DOHH2 (cell line): ENCODE measurements at regions not wholly inside any gene's neighbourhood (a gene's known extent, or its start where the extent isn't known, plus 50 kb on each side); places are given as distances from the start of the nearest gene placed in this dataset.

ENCODE experiments used
- H3F3A ChIP-seq: fragments of 200-600 bp; sonication (generic), shearing (Covaris generic); 2 replicates; pipeline ENCODE4 v1.6.0; 2016; ENCODE audit warnings: antibody characterized with exemption, mild to moderate bottlenecking; ENCODE audit not compliant: control insufficient read depth, insufficient read depth
- H3K27ac ChIP-seq: fragments of 200-600 bp; sonication (generic); 2 replicates; pipeline ENCODE4 v1.5.1; 2014; ENCODE audit warnings: low read depth, mild to moderate bottlenecking, low read length, moderate library complexity
- H3K27me3 ChIP-seq: fragments of 200-600 bp; sonication (generic); 2 replicates; pipeline ENCODE4 v1.6.1; 2014; ENCODE audit warnings: mild to moderate bottlenecking, low read length, mixed read lengths; ENCODE audit not compliant: control insufficient read depth
- H3K36me3 ChIP-seq: fragments of 200-600 bp; sonication (generic); 2 replicates; pipeline ENCODE4 v1.6.1; 2014; ENCODE audit warnings: mild to moderate bottlenecking, low read length, moderate library complexity, mixed read lengths; ENCODE audit not compliant: control insufficient read depth
- H3K4me1 ChIP-seq: fragments of 200-600 bp; sonication (generic); 2 replicates; pipeline ENCODE4 v1.6.1; 2014; ENCODE audit warnings: mild to moderate bottlenecking, low read length, mixed read lengths; ENCODE audit not compliant: control insufficient read depth
- H3K4me2 ChIP-seq: fragments of 200-600 bp; sonication (generic); 2 replicates; pipeline ENCODE4 v1.6.0; 2014; ENCODE audit warnings: mild to moderate bottlenecking, low read length, moderate library complexity
- H3K4me3 ChIP-seq: fragments of 200-600 bp; sonication (generic); 2 replicates; pipeline ENCODE4 v1.5.1; 2014; ENCODE audit warnings: mild to moderate bottlenecking, low read length, mixed read lengths
- H3K79me2 ChIP-seq: fragments of 200-600 bp; sonication (generic); 2 replicates; pipeline ENCODE4 v1.6.1; 2014; ENCODE audit warnings: mild to moderate bottlenecking, low read length, mixed read lengths; ENCODE audit not compliant: control insufficient read depth
- H3K9me2 ChIP-seq: fragments of 200-600 bp; sonication (generic); replicated peaks from 2 replicates; pipeline ENCODE4 v1.6.1; 2014; ENCODE audit warnings: mild to moderate bottlenecking, low read length, mixed read lengths; ENCODE audit not compliant: control insufficient read depth
- H3K9me3 ChIP-seq: fragments of 200-600 bp; sonication (generic); 2 replicates; pipeline ENCODE4 v1.6.1; 2014; ENCODE audit warnings: antibody characterized with exemption, low read length, mixed read lengths; ENCODE audit not compliant: control insufficient read depth, insufficient read depth
- H4K20me1 ChIP-seq: fragments of 200-600 bp; sonication (generic); 2 replicates; pipeline ENCODE4 v1.6.0; 2014; ENCODE audit warnings: low read depth, mild to moderate bottlenecking, antibody characterized with exemption, low read length, moderate library complexity; ENCODE audit not compliant: control insufficient read depth, insufficient read depth
- EZH2phosphoT487 ChIP-seq: fragments of 200-600 bp; sonication (generic); IDR thresholded peaks from 2 replicates; pipeline ENCODE4 v1.6.1; 2017; ENCODE audit warnings: borderline replicate concordance, mild to moderate bottlenecking, antibody characterized with exemption, low read length, moderate library complexity, mixed read lengths
- TF ChIP-seq, protein P1 (sequence below): fragments of 200-600 bp; sonication (generic); IDR thresholded peaks from one replicate; pipeline ENCODE4 v1.5.1; 2014; ENCODE audit warnings: antibody characterized with exemption, mild to moderate bottlenecking, low read depth, low read length; ENCODE audit not compliant: poor library complexity, severe bottlenecking

DNA sequence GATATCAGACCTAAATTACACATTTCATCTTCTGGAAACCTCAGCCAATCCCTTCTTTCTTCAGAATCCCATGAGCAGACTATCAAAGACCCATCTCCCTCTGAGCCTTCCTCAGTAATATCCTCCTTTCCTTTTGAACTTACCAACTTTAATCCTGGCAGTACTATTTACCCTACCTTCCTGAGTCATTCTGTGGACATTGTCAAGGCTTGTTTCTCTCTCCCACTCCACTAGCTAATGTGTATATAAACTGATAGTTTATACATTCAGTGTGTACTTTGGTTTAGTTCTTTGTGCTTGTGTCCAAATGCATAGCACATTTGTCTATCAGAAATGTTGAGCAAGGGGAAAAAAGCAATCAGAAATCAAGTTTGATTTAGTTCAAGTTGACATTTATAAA, 568.3 kb downstream of the CSNK1G3 start:
- Histone ChIP-seq H3K36me3 (no peaks in the 10 kb centered on the region), H3K9me3 (no peaks in the 10 kb centered on the region), H3K79me2 (no peaks in the 10 kb centered on the region), H3K4me3 (no peak overlapping the region), H3K4me1 (peaks cover 29% of the 10 kb centered on the region), H3K27me3 (no peaks in the 10 kb centered on the region), H4K20me1 (no peaks in the 10 kb centered on the region), H3K4me2 (no peak overlapping the region), H3K9me2 (no peaks in the 10 kb centered on the region), H3F3A (no peaks in the 10 kb centered on the region), H3K27ac (no peak overlapping the region)
- TF ChIP-seq, protein P1, sequence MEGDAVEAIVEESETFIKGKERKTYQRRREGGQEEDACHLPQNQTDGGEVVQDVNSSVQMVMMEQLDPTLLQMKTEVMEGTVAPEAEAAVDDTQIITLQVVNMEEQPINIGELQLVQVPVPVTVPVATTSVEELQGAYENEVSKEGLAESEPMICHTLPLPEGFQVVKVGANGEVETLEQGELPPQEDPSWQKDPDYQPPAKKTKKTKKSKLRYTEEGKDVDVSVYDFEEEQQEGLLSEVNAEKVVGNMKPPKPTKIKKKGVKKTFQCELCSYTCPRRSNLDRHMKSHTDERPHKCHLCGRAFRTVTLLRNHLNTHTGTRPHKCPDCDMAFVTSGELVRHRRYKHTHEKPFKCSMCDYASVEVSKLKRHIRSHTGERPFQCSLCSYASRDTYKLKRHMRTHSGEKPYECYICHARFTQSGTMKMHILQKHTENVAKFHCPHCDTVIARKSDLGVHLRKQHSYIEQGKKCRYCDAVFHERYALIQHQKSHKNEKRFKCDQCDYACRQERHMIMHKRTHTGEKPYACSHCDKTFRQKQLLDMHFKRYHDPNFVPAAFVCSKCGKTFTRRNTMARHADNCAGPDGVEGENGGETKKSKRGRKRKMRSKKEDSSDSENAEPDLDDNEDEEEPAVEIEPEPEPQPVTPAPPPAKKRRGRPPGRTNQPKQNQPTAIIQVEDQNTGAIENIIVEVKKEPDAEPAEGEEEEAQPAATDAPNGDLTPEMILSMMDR: no peak
- TF ChIP-seq EZH2phosphoT487: no peak

DNA sequence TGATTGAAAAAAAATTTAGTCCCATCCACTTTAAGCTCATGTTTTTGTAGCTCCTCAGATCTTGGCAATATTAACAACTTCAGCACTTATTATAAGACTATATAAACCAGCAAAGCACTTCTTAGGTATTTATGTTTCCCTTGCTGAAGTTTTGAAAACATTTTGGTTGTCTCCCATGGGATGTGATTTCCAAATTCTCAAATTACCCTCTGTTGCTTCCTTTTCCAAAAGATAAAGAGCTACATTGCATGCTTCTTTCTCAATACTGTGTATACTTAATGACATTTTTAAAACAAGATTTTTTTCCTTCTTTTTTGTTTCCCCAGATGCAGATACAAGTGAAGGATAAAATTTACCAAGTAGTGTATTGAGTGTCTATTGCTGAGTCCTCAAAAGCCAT, 567.1 kb downstream of the CSNK1G3 start:
- TF ChIP-seq EZH2phosphoT487: no peak
- TF ChIP-seq, protein P1: no peak
- H3K79me2 ChIP-seq: no peaks in the 10 kb centered on the region

GRCh38 chr5:124074500-124074899, 562.5 kb downstream of the CSNK1G3 start:
- H3K36me3 ChIP-seq: no peaks in the 10 kb centered on the region
- peak overlapping the region; percentile 15 for H3K27ac ChIP-seq
- no peaks in the 10 kb centered on the region for H4K20me1 ChIP-seq
- H3K4me2 ChIP-seq: peak overlapping the region; percentile 50
- H3K4me1 ChIP-seq: peaks cover 31% of the 10 kb centered on the region
- H3K4me3 ChIP-seq: peak overlapping the region; percentile 4; the same call in 1 of the 2 replicates
- H3K79me2 ChIP-seq: no peaks in the 10 kb centered on the region
- no peaks in the 10 kb centered on the region for H3K27me3 ChIP-seq
- TF ChIP-seq EZH2phosphoT487: no peak
- TF ChIP-seq, protein P1: no peak
- no peaks in the 10 kb centered on the region for H3K9me3 ChIP-seq
- H3K9me2 ChIP-seq: no peaks in the 10 kb centered on the region
- no peaks in the 10 kb centered on the region for H3F3A ChIP-seq

More for the DNA sequence above, 567.1 kb downstream of the CSNK1G3 start:
- no peaks in the 10 kb centered on the region for H3F3A ChIP-seq
- H3K27me3 ChIP-seq: no peaks in the 10 kb centered on the region
- no peak overlapping the region for H3K27ac ChIP-seq
- no peaks in the 10 kb centered on the region for H4K20me1 ChIP-seq
- H3K4me1 ChIP-seq: peaks cover 41% of the 10 kb centered on the region
- no peaks in the 10 kb centered on the region for H3K9me3 ChIP-seq
- no peaks in the 10 kb centered on the region for H3K9me2 ChIP-seq
- no peaks in the 10 kb centered on the region for H3K36me3 ChIP-seq
- H3K4me2 ChIP-seq: no peak overlapping the region
- no peak overlapping the region for H3K4me3 ChIP-seq
